ENCODE measurements at regions not wholly inside any gene's neighbourhood (a gene's known extent, or its start where the extent isn't known, plus 50 kb on each side); places are given as distances from the start of the nearest gene placed in this dataset.
"Not testable (repeated sequence)": the region's sequence is repeated elsewhere in the genome, so short reads cannot be mapped to it uniquely, and the experiment has no call there.

- no peaks in the 10 kb centered on the region for H3K36me3 Mint-ChIP-seq (ENCODE audit: low read depth)
- H3K4me1 Mint-ChIP-seq = no peaks in the 10 kb centered on the region
- H3K4me3 Mint-ChIP-seq = no peak overlapping the region
- no peak overlapping the region for H3K27ac Mint-ChIP-seq
- ChIA-PET CTCF (no interaction called here), POLR2A (no interaction called here)
- no peak for DNase-seq
- H3K9me3 Mint-ChIP-seq = peaks cover 2% of the 10 kb centered on the region
- H3K27me3 Mint-ChIP-seq = peaks cover 8% of the 10 kb centered on the region
These were observed 97.5 kb upstream of the MYLIP start for GRCh38 chr6:16031278-16031981.

GRCh38 chr6:16028966-16029365 lies 99.9 kb upstream of the MYLIP start:
- Mint-ChIP-seq H3K4me1 (no peaks in the 10 kb centered on the region), H3K4me3 (no peak overlapping the region), H3K27me3 (peaks cover 4% of the 10 kb centered on the region), H3K36me3 (ENCODE audit: low read depth) (no peaks in the 10 kb centered on the region), H3K9me3 (peaks cover 2% of the 10 kb centered on the region), H3K27ac (no peak overlapping the region)
- no peak for DNase-seq
- CTCF ChIA-PET = interaction anchor here (0.7 kb wide), 1 partner anchor 102 kb away, joined by 3 read pairs; no protein-coding TSS in a partner anchor
- POLR2A ChIA-PET = no interaction called here

- Mint-ChIP-seq H3K27ac (no peak overlapping the region), H3K4me3 (no peak overlapping the region), H3K27me3 (peaks cover 4% of the 10 kb centered on the region), H3K9me3 (peaks cover 5% of the 10 kb centered on the region), H3K4me1 (no peaks in the 10 kb centered on the region), H3K36me3 (ENCODE audit: low read depth) (no peaks in the 10 kb centered on the region)
- ChIA-PET CTCF (no interaction called here), POLR2A (no interaction called here)
- no peak for DNase-seq
These were observed 108.6 kb upstream of the MYLIP start for GRCh38 chr6:16020259-16020658.

- Mint-ChIP-seq H3K9me3 (peaks cover 5% of the 10 kb centered on the region), H3K36me3 (ENCODE audit: low read depth) (no peaks in the 10 kb centered on the region), H3K27me3 (peaks cover 4% of the 10 kb centered on the region), H3K27ac (no peak overlapping the region), H3K4me1 (no peaks in the 10 kb centered on the region), H3K4me3 (no peak overlapping the region)
- ChIA-PET CTCF (no interaction called here), POLR2A (no interaction called here)
- no peak for DNase-seq
These were observed 109.4 kb upstream of the MYLIP start for GRCh38 chr6:16019462-16019861.

GRCh38 chr6:16018626-16019025 lies 110.3 kb upstream of the MYLIP start:
- Mint-ChIP-seq H3K27me3 (peaks cover 4% of the 10 kb centered on the region), H3K4me3 (no peak overlapping the region), H3K36me3 (ENCODE audit: low read depth) (no peaks in the 10 kb centered on the region), H3K9me3 (peaks cover 5% of the 10 kb centered on the region), H3K27ac (no peak overlapping the region), H3K4me1 (no peaks in the 10 kb centered on the region)
- DNase-seq = no peak
- POLR2A ChIA-PET = no interaction called here
- CTCF ChIA-PET = no interaction called here

GRCh38 chr6:16014325-16014724 lies 114.6 kb upstream of the MYLIP start:
- not testable (repeated sequence) for H3K4me1 Mint-ChIP-seq

GRCh38 chr6:16007146-16007545 lies 121.7 kb upstream of the MYLIP start:
- H3K9me3 Mint-ChIP-seq = no peaks in the 10 kb centered on the region
- peaks cover 12% of the 10 kb centered on the region for H3K27me3 Mint-ChIP-seq
- DNase-seq = no peak
- no peak overlapping the region for H3K27ac Mint-ChIP-seq
- H3K4me3 Mint-ChIP-seq = no peak overlapping the region
- ChIA-PET POLR2A (no interaction called here), CTCF (no interaction called here)
- no peaks in the 10 kb centered on the region for H3K36me3 Mint-ChIP-seq (ENCODE audit: low read depth)
- no peaks in the 10 kb centered on the region for H3K4me1 Mint-ChIP-seq

More at GRCh38 chr6:16014325-16014724, 114.6 kb upstream of the MYLIP start:
- CTCF ChIA-PET; H3K36me3 Mint-ChIP-seq (ENCODE audit: low read depth); DNase-seq; H3K27ac Mint-ChIP-seq; H3K27me3 Mint-ChIP-seq; H3K4me3 Mint-ChIP-seq; H3K9me3 Mint-ChIP-seq; POLR2A ChIA-PET: not testable (repeated sequence)

GRCh38 chr6:16006681-16007080 lies 122.2 kb upstream of the MYLIP start:
- Mint-ChIP-seq H3K9me3 (no peaks in the 10 kb centered on the region), H3K27me3 (peaks cover 12% of the 10 kb centered on the region), H3K4me1 (no peaks in the 10 kb centered on the region), H3K4me3 (no peak overlapping the region), H3K27ac (no peak overlapping the region), H3K36me3 (ENCODE audit: low read depth) (no peaks in the 10 kb centered on the region)
- POLR2A ChIA-PET = no interaction called here
- DNase-seq = no peak
- CTCF ChIA-PET = no interaction called here

GRCh38 chr6:16004934-16005679 lies 123.8 kb upstream of the MYLIP start:
- Mint-ChIP-seq H3K4me1 (no peaks in the 10 kb centered on the region), H3K36me3 (ENCODE audit: low read depth) (no peaks in the 10 kb centered on the region), H3K27me3 (peaks cover 12% of the 10 kb centered on the region), H3K4me3 (no peak overlapping the region), H3K27ac (no peak overlapping the region), H3K9me3 (no peaks in the 10 kb centered on the region)
- DNase-seq = no peak
- ChIA-PET POLR2A (no interaction called here), CTCF (no interaction called here)

- ChIA-PET CTCF (no interaction called here), POLR2A (no interaction called here)
- H3K36me3 Mint-ChIP-seq (ENCODE audit: low read depth) = no peaks in the 10 kb centered on the region
- no peaks in the 10 kb centered on the region for H3K9me3 Mint-ChIP-seq
- DNase-seq = no peak
- H3K27ac Mint-ChIP-seq = no peak overlapping the region
- no peak overlapping the region for H3K4me3 Mint-ChIP-seq
- peaks cover 12% of the 10 kb centered on the region for H3K27me3 Mint-ChIP-seq
- H3K4me1 Mint-ChIP-seq = no peaks in the 10 kb centered on the region
These were observed 125.7 kb upstream of the MYLIP start for GRCh38 chr6:16003197-16003491.

GRCh38 chr6:16002332-16003196 lies 126.3 kb upstream of the MYLIP start:
- ChIA-PET CTCF (no interaction called here), POLR2A (no interaction called here)
- H3K36me3 Mint-ChIP-seq (ENCODE audit: low read depth) = no peaks in the 10 kb centered on the region

GRCh38 chr6:16001158-16001557 lies 127.7 kb upstream of the MYLIP start:
- peaks cover 7% of the 10 kb centered on the region for H3K27me3 Mint-ChIP-seq
- no peaks in the 10 kb centered on the region for H3K9me3 Mint-ChIP-seq
- no peak overlapping the region for H3K27ac Mint-ChIP-seq
- no peak overlapping the region for H3K4me3 Mint-ChIP-seq
- POLR2A ChIA-PET = no interaction called here
- no peaks in the 10 kb centered on the region for H3K36me3 Mint-ChIP-seq (ENCODE audit: low read depth)
- DNase-seq = no peak
- no peaks in the 10 kb centered on the region for H3K4me1 Mint-ChIP-seq
- CTCF ChIA-PET = interaction anchor here (1.3 kb wide), 1 partner anchor 182 kb away, joined by 3 read pairs; no protein-coding TSS in a partner anchor

More at GRCh38 chr6:16002332-16003196, 126.3 kb upstream of the MYLIP start:
- no peaks in the 10 kb centered on the region for H3K4me1 Mint-ChIP-seq
- DNase-seq = no peak
- peaks cover 12% of the 10 kb centered on the region for H3K27me3 Mint-ChIP-seq
- no peaks in the 10 kb centered on the region for H3K9me3 Mint-ChIP-seq
- no peak overlapping the region for H3K4me3 Mint-ChIP-seq
- H3K27ac Mint-ChIP-seq = no peak overlapping the region

GRCh38 chr6:15999201-15999600 lies 129.7 kb upstream of the MYLIP start:
- H3K4me3 Mint-ChIP-seq = no peak overlapping the region
- CTCF ChIA-PET = no interaction called here
- POLR2A ChIA-PET = no interaction called here
- H3K27ac Mint-ChIP-seq = no peak overlapping the region
- DNase-seq = no peak
- peaks cover 4% of the 10 kb centered on the region for H3K27me3 Mint-ChIP-seq
- no peaks in the 10 kb centered on the region for H3K36me3 Mint-ChIP-seq (ENCODE audit: low read depth)
- H3K4me1 Mint-ChIP-seq = peaks cover 3% of the 10 kb centered on the region
- no peaks in the 10 kb centered on the region for H3K9me3 Mint-ChIP-seq

Measured in activated CD4-positive, alpha-beta memory T cell treated with anti-CD3 and anti-CD28 coated beads, Interleukin-2, amount 10 ng/mL, durations not matched to agents 7 days and 5 days (primary cell).